B cell (primary cell): ENCODE measurements at regions not wholly inside any gene's neighbourhood (a gene's known extent, or its start where the extent isn't known, plus 50 kb on each side); places are given as distances from the start of the nearest gene placed in this dataset.

Source experiments
- ATAC-seq: fragments of 200-7000 bp; cut with Tn5 transposase; one replicate; pipeline ENCODE4 v1.10.0; 2021; ENCODE audit warnings: low read depth, mild to moderate bottlenecking, moderate number of reproducible peaks, moderate library complexity
- CTCF ChIA-PET: fragments of 350-600 bp; sonication (Branson Sonifier 250); formaldehyde crosslinking; loops from one replicate; lab custom pipeline; 2021; ENCODE audit warnings: antibody characterized with exemption, inconsistent platforms; lab: Charles Lee
- POLR2A ChIA-PET: fragments of 350-600 bp; sonication (Branson Sonifier 250); formaldehyde crosslinking; loops from one replicate; lab custom pipeline; 2021; ENCODE audit warnings: antibody characterized with exemption; lab: Charles Lee
- DNase-seq: peaks from one replicate; pipeline ENCODE4 v3.0.0; 2013
- H2AFZ ChIP-seq: 2 replicates; pipeline ENCODE4 v1.6.1; 2012; ENCODE audit warnings: mild to moderate bottlenecking, low read depth, low read length; ENCODE audit not compliant: insufficient read depth, poor library complexity, severe bottlenecking
- H3K27ac ChIP-seq, 2 donors: 1 replicate in 1 of 2; 2 replicates in 1 of 2; pipeline ENCODE4 v1.5.1; 2012 to 2013; ENCODE audit warnings: low read length in 2 of 2, mild to moderate bottlenecking in 2 of 2, moderate library complexity in 1 of 2
- H3K27me3 ChIP-seq, 4 experiments: fragments of 200-600 bp in 1 of 4; sonication (generic) in 1 of 4; replicated peaks in 1 of 4; 1 replicate in 2 of 4; 2 replicates in 2 of 4; pipeline versions ENCODE4 v1.6.1 to v1.7.0; 2013 to 2016; ENCODE audit warnings: low read length in 3 of 4, mild to moderate bottlenecking in 2 of 4, mixed read lengths in 1 of 4, moderate library complexity in 1 of 4; ENCODE audit not compliant: insufficient read depth in 4 of 4, control insufficient read depth in 3 of 4; ENCODE audit errors: control extremely low read depth in 1 of 4
- H3K36me3 ChIP-seq, 2 experiments: replicated peaks in 1 of 2; 1 replicate in 1 of 2; 2 replicates in 1 of 2; pipeline versions ENCODE4 v1.6.1 to v1.7.1; 2013; ENCODE audit warnings: low read length in 1 of 2; ENCODE audit not compliant: insufficient read depth in 2 of 2, control insufficient read depth in 1 of 2; ENCODE audit errors: control extremely low read depth in 1 of 2, extremely low read depth in 1 of 2
- H3K4me1 ChIP-seq, 2 donors: fragments of 200-600 bp in 1 of 2; sonication (generic) in 1 of 2; 1 replicate in 1 of 2; 2 replicates in 1 of 2; pipeline versions ENCODE4 v1.5.1 to v1.6.1; 2013 to 2017; ENCODE audit warnings: low read length in 2 of 2; ENCODE audit not compliant: control insufficient read depth in 2 of 2, insufficient read depth in 2 of 2
- H3K4me2 ChIP-seq: replicated peaks from 2 replicates; pipeline ENCODE3; 2012; ENCODE audit warnings: mild to moderate bottlenecking, low read depth, low read length; ENCODE audit not compliant: poor library complexity, severe bottlenecking
- H3K4me3 ChIP-seq, 5 experiments: fragments of 200-600 bp in 1 of 5; sonication (generic) in 1 of 5; 1 replicate in 3 of 5; 2 replicates in 2 of 5; pipeline versions ENCODE4 v1.5.1 to v1.7.0; 2011 to 2016; ENCODE audit warnings: low read length in 4 of 5, mild to moderate bottlenecking in 4 of 5, low read depth in 2 of 5, control low read depth in 1 of 5, moderate library complexity in 1 of 5; ENCODE audit not compliant: insufficient read depth in 1 of 5; ENCODE audit errors: control extremely low read depth in 1 of 5, extremely low read depth in 1 of 5
- H3K79me2 ChIP-seq: fragments of 200-600 bp; sonication (generic); one replicate; pipeline ENCODE4 v1.6.0; 2016; ENCODE audit warnings: low read length; ENCODE audit not compliant: control insufficient read depth, insufficient read depth
- H3K9ac ChIP-seq: fragments of 200-600 bp; sonication (generic); 2 replicates; pipeline ENCODE4 v1.6.1; 2017; ENCODE audit warnings: mild to moderate bottlenecking, low read length, moderate library complexity
- H3K9me3 ChIP-seq, 3 donors: one replicate each; pipeline versions ENCODE4 v1.6.1 to v1.7.1; 2013; ENCODE audit warnings: low read length in 2 of 3; ENCODE audit not compliant: control insufficient read depth in 2 of 3, insufficient read depth in 1 of 3; ENCODE audit errors: control extremely low read depth in 1 of 3
- H4K20me1 ChIP-seq: 2 replicates; pipeline ENCODE4 v1.6.0; 2012; ENCODE audit warnings: mild to moderate bottlenecking, low read length; ENCODE audit not compliant: insufficient read depth, control insufficient read depth, poor library complexity, severe bottlenecking
- H3K27ac Mint-ChIP-seq: one replicate; pipeline ENCODE4 v1.8.0; 2021; ENCODE audit warnings: mixed read lengths
- H3K27me3 Mint-ChIP-seq: one replicate; pipeline ENCODE4 v1.8.0; 2021; ENCODE audit warnings: mixed read lengths
- H3K4me1 Mint-ChIP-seq: one replicate; pipeline ENCODE4 v1.8.0; 2021; ENCODE audit warnings: mixed read lengths
- H3K4me3 Mint-ChIP-seq: one replicate; pipeline ENCODE4 v1.8.0; 2021; ENCODE audit warnings: mixed read lengths
- H3K9me3 Mint-ChIP-seq: one replicate; pipeline ENCODE4 v1.8.0; 2022; ENCODE audit warnings: mixed read lengths; ENCODE audit not compliant: insufficient read depth
- EZH2 ChIP-seq: IDR thresholded peaks from 2 replicates; pipeline ENCODE4 v1.6.1; 2012; ENCODE audit warnings: borderline replicate concordance, low read depth, mild to moderate bottlenecking, moderate library complexity, low read length; ENCODE audit not compliant: insufficient read depth, poor library complexity, severe bottlenecking
- WGBS: methylation state at CpG from one replicate; pipeline ENCODE4 v1.1.5; 2013; ENCODE audit warnings: missing lambda C conversion rate; ENCODE audit not compliant: insufficient coverage; 5-methylcytosine and 5-hydroxymethylcytosine counted together
- intact Hi-C: fragments of 100-400 bp; cut with micrococcal nuclease; formaldehyde crosslinking; loops from one replicate; pipeline ENCODE4 v1.10.0; 2022
- TF ChIP-seq, protein P1 (sequence below): fragments of 200-600 bp; IDR thresholded peaks from one replicate; pipeline ENCODE4 v1.8.0; 2022; ENCODE audit warnings: antibody characterized with exemption, mild to moderate bottlenecking

DNA sequence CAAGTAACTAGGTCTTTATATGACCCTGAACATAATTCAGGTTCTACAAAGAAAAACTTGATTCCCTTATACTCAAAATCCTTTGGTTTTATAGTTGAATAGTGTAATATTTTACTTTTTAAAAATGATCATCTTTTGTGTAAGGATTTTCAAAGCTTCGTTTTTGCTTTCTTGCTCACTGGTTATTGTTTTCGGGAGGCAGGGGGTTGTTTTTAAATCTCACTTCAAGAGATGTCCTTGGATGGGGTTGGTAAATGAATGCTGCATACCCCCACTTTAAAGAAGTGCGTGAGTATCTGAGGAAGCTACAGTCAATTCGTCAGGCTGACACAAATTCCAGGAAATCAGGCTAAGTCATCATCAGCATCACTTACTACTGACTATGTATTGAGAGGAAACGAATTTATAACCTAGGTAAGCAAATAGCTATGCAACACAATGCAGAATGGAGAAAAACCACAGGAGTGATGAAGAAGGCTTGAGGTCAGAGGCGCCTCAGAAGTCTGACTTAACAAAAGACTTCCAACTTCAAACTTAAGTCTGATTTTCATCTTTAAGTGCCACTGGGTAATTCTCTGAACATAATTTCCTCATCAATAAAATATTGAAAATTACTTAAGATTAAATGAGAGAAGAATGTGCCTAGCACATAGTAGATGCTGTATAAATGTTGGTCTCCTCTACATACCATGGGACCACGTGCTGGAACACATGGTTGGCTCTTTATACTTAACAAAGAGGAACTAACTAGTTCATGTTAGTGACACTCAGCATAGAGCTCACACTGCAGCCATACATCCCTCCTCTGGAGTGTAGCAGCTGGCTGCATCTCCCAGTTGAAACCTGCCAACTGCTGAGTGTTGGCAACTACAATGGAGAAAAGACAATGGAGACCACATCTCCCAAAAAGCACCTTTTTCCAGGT, 106.0 kb upstream of the KIF2A start:
- no peak overlapping the region for H3K9ac ChIP-seq
- ChIA-PET CTCF (no interaction called here), POLR2A (no interaction called here)
- H3K4me2 ChIP-seq: no peak overlapping the region
- Mint-ChIP-seq H3K27ac (no peak overlapping the region), H3K4me3 (no peak overlapping the region), H3K9me3 (peaks cover 3% of the 10 kb centered on the region), H3K4me1 (no peaks in the 10 kb centered on the region), H3K27me3 (peaks cover 13% of the 10 kb centered on the region)
- WGBS: 43% methylated on average over 1 of the region's 7 CpGs
- no peak for DNase-seq
- ATAC-seq: no peak
- no peak overlapping the region for H2AFZ ChIP-seq
- no peaks in the 10 kb centered on the region for H3K79me2 ChIP-seq
- H3K27me3 ChIP-seq: no peaks in the 10 kb centered on the region
- intact Hi-C loops: no loop called here
- H4K20me1 ChIP-seq: no peaks in the 10 kb centered on the region
- no peaks in the 10 kb centered on the region for H3K36me3 ChIP-seq
- H3K4me3 ChIP-seq: no peak overlapping the region
- no peak overlapping the region for H3K27ac ChIP-seq
- H3K9me3 ChIP-seq: no peaks in the 10 kb centered on the region
- H3K4me1 ChIP-seq: no peaks in the 10 kb centered on the region
- TF ChIP-seq, protein P1, sequence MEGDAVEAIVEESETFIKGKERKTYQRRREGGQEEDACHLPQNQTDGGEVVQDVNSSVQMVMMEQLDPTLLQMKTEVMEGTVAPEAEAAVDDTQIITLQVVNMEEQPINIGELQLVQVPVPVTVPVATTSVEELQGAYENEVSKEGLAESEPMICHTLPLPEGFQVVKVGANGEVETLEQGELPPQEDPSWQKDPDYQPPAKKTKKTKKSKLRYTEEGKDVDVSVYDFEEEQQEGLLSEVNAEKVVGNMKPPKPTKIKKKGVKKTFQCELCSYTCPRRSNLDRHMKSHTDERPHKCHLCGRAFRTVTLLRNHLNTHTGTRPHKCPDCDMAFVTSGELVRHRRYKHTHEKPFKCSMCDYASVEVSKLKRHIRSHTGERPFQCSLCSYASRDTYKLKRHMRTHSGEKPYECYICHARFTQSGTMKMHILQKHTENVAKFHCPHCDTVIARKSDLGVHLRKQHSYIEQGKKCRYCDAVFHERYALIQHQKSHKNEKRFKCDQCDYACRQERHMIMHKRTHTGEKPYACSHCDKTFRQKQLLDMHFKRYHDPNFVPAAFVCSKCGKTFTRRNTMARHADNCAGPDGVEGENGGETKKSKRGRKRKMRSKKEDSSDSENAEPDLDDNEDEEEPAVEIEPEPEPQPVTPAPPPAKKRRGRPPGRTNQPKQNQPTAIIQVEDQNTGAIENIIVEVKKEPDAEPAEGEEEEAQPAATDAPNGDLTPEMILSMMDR: no peak
- no peak for TF ChIP-seq EZH2

- no peak overlapping the region for H3K27ac ChIP-seq
- Mint-ChIP-seq H3K4me3 (no peak overlapping the region), H3K4me1 (no peaks in the 10 kb centered on the region), H3K27ac (no peak overlapping the region), H3K9me3 (no peaks in the 10 kb centered on the region), H3K27me3 (peaks cover 29% of the 10 kb centered on the region)
- H3K4me2 ChIP-seq: no peak overlapping the region
- TF ChIP-seq EZH2: no peak
- TF ChIP-seq, protein P1: no peak
- WGBS: 93% methylated on average over 5 of the region's 9 CpGs
- ATAC-seq (no peak), DNase-seq (no peak)
- ChIA-PET CTCF (no interaction called here), POLR2A (no interaction called here)
- H4K20me1 ChIP-seq: no peaks in the 10 kb centered on the region
- H3K9me3 ChIP-seq: no peaks in the 10 kb centered on the region
- intact Hi-C loops: no loop called here
- H3K36me3 ChIP-seq: no peaks in the 10 kb centered on the region
- H2AFZ ChIP-seq: no peak overlapping the region
- H3K9ac ChIP-seq: no peak overlapping the region
- H3K27me3 ChIP-seq: no peaks in the 10 kb centered on the region
- no peak overlapping the region for H3K4me3 ChIP-seq
- H3K4me1 ChIP-seq: no peaks in the 10 kb centered on the region
- no peaks in the 10 kb centered on the region for H3K79me2 ChIP-seq
Measured at GRCh38 chr5:62206150-62206829, 99.7 kb upstream of the KIF2A start.
